ENCODE measurements at regions not wholly inside any gene's neighbourhood (a gene's known extent, or its start where the extent isn't known, plus 50 kb on each side); places are given as distances from the start of the nearest gene placed in this dataset.
A peak's percentile ranks its signal among the peaks of the same experiment; 100 is the strongest.

DNA sequence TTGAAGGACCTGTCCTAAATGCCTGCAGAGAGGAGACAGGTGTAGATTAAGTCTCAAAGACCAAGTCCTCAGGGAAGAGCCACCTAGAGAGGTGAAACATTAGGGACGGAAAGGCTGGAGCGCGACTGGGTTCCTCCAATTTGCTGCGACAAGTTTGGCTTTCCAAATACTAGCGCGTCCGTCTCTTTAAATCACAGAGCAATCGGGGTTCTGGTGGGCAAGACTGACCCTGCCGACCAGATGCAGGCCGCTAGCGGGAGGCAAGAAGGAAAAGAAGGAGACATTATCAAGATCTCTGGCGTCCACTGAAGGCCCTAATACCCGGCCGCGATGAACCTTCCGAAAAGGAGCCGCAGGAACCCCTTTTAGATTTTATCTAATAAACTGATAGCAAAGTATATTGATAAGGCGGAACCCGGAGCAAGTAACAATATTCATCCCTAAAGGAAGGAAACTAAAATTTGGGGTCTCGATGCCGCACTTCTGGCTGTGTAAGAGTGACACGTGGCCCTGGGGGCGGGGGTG is 128.2 kb upstream of the C11orf58 start:
- Mint-ChIP-seq H3K27ac (no peak overlapping the region), H3K27me3 (peaks cover 40 to 52% of the 10 kb centered on the region in 2 donors), H3K9me3 (peaks cover 0 to 13% (median 6%) of the 10 kb centered on the region in 8 donors), H3K4me3 (peak overlapping the region in 1 of 8 donors; percentile 11), H3K36me3 (peaks cover 3 to 4% of the 10 kb centered on the region in 2 donors), H3K4me1 (peaks cover 19 to 48% (median 38%) of the 10 kb centered on the region in 4 donors)
- H3K36me3 ChIP-seq (ENCODE audit: insufficient read depth, low read length): no peaks in the 10 kb centered on the region
- no peak for DNase-seq
- peaks cover 80% of the 10 kb centered on the region for H3K27me3 ChIP-seq (ENCODE audit: insufficient read depth, low read length)
- H3K4me1 ChIP-seq (ENCODE audit: insufficient read depth, low read length): peaks cover 44% of the 10 kb centered on the region
- H3K4me3 ChIP-seq (ENCODE audit: low read length in 2 of 2): no peak overlapping the region
- no peak overlapping the region for H3K27ac ChIP-seq (ENCODE audit: low read depth, low read length)
- no peaks in the 10 kb centered on the region for H3K9me3 ChIP-seq (ENCODE audit: control insufficient read depth in 1 of 2, low read length in 2 of 2)
- ChIA-PET CTCF (ENCODE audit: partially characterized antibody) (interaction anchor here (1.0 kb wide), 1 partner anchor 960 kb away, joined by 3 read pairs; no protein-coding TSS in a partner anchor), POLR2A (ENCODE audit: partially characterized antibody) (no interaction called here)
- intact Hi-C loops (cut with micrococcal nuclease): no loop called here

GRCh38 chr11:16609769-16610168 is 128.7 kb upstream of the C11orf58 start:
- Histone ChIP-seq H3K27ac (ENCODE audit: low read depth, low read length) (no peak overlapping the region), H3K4me1 (ENCODE audit: insufficient read depth, low read length) (peaks cover 49% of the 10 kb centered on the region), H3K27me3 (ENCODE audit: insufficient read depth, low read length) (peaks cover 83% of the 10 kb centered on the region), H3K9me3 (ENCODE audit: control insufficient read depth in 1 of 2, low read length in 2 of 2) (no peaks in the 10 kb centered on the region), H3K36me3 (ENCODE audit: insufficient read depth, low read length) (no peaks in the 10 kb centered on the region), H3K4me3 (ENCODE audit: low read length in 2 of 2) (no peak overlapping the region)
- DNase-seq: no peak
- Mint-ChIP-seq H3K9me3 (peaks cover 0 to 13% (median 6%) of the 10 kb centered on the region in 8 donors), H3K27ac (no peak overlapping the region), H3K27me3 (peaks cover 37 to 51% of the 10 kb centered on the region in 2 donors), H3K4me3 (peak overlapping the region in 1 of 8 donors; percentile 11), H3K36me3 (peaks cover 3 to 4% of the 10 kb centered on the region in 2 donors), H3K4me1 (peaks cover 20 to 50% (median 40%) of the 10 kb centered on the region in 4 donors)
- intact Hi-C loops (cut with micrococcal nuclease): loop anchor here (10.0 kb wide), 1 partner anchor 1505 kb away; no protein-coding TSS in a partner anchor
- CTCF ChIA-PET (ENCODE audit: partially characterized antibody): interaction anchor here (1.0 kb wide), 1 partner anchor 960 kb away, joined by 3 read pairs; no protein-coding TSS in a partner anchor
- POLR2A ChIA-PET (ENCODE audit: partially characterized antibody): no interaction called here

DNA sequence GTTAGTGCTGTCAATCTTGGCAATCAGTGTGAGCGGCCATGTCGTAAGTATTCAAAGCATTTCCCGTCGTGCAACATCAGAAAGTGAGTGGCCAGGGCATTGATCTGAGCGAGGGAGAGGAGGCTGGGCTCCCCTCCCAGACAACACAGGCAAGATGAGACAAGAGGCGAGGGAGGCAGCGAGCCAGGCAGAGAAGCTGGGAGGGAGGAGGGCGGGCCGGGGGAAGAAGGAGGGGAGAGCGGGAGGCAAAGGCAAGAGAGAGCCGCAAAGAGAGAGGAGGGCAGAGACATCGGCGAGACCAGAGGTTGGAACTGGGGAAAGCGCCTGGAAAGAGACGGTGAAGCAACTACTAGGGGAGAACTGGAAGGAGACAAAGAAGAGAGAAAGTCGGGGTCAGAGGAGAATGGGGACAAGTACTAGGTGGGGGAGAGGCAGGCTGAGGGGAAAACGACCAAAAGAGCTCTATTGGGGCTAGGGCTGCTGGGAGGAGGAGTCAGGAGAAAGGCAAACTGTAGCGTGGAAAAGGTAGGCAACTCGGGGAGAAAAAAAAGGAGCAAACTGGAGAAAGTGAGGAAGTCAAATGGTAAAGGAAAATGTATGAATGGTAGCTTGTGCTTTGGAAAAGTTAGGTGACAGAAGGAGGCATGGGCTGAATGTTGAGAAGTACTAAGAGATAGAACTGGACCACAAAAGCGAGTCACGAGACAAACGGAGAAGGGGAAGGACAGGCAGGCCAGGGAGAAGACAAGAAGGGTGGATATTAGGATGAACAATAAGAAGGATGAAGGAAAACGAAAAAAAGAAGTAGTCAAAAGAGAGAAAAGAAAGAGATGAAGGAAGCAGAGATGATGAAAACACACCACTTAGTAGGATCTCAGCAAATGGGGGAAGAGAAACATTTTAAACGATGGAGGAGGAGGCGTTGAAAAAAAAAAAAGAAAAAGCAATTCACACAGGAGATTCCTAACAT is 130.5 kb upstream of the C11orf58 start:
- H3K4me1 Mint-ChIP-seq: peaks cover 21 to 51% (median 39%) of the 10 kb centered on the region in 4 donors
- no peak for DNase-seq
- POLR2A ChIA-PET (ENCODE audit: partially characterized antibody): no interaction called here
- peaks cover 3 to 4% of the 10 kb centered on the region in 2 donors for H3K36me3 Mint-ChIP-seq
- Histone ChIP-seq H3K27ac (ENCODE audit: low read depth, low read length) (no peak overlapping the region), H3K4me1 (ENCODE audit: insufficient read depth, low read length) (peaks cover 47% of the 10 kb centered on the region), H3K27me3 (ENCODE audit: insufficient read depth, low read length) (peaks cover 89% of the 10 kb centered on the region), H3K4me3 (ENCODE audit: low read length in 2 of 2) (peak overlapping the region in 1 of 2 donors; percentile 28), H3K36me3 (ENCODE audit: insufficient read depth, low read length) (no peaks in the 10 kb centered on the region), H3K9me3 (ENCODE audit: control insufficient read depth in 1 of 2, low read length in 2 of 2) (no peaks in the 10 kb centered on the region)
- CTCF ChIA-PET (ENCODE audit: partially characterized antibody): interaction anchor here (1.3 to 1.4 kb wide), 3 partner anchors 7 to 24 kb away, joined by 3 read pairs; no protein-coding TSS in a partner anchor
- H3K4me3 Mint-ChIP-seq: no peak overlapping the region
- no peak overlapping the region for H3K27ac Mint-ChIP-seq
- H3K27me3 Mint-ChIP-seq: peaks cover 35 to 58% of the 10 kb centered on the region in 2 donors
- intact Hi-C loops (cut with micrococcal nuclease): loop anchor here (2.0 to 10.0 kb wide), 2 partner anchors 131 to 1503 kb away; partner anchors contain the start of gene C11orf58
- H3K9me3 Mint-ChIP-seq: peaks cover 0 to 13% (median 6%) of the 10 kb centered on the region in 8 donors

DNA sequence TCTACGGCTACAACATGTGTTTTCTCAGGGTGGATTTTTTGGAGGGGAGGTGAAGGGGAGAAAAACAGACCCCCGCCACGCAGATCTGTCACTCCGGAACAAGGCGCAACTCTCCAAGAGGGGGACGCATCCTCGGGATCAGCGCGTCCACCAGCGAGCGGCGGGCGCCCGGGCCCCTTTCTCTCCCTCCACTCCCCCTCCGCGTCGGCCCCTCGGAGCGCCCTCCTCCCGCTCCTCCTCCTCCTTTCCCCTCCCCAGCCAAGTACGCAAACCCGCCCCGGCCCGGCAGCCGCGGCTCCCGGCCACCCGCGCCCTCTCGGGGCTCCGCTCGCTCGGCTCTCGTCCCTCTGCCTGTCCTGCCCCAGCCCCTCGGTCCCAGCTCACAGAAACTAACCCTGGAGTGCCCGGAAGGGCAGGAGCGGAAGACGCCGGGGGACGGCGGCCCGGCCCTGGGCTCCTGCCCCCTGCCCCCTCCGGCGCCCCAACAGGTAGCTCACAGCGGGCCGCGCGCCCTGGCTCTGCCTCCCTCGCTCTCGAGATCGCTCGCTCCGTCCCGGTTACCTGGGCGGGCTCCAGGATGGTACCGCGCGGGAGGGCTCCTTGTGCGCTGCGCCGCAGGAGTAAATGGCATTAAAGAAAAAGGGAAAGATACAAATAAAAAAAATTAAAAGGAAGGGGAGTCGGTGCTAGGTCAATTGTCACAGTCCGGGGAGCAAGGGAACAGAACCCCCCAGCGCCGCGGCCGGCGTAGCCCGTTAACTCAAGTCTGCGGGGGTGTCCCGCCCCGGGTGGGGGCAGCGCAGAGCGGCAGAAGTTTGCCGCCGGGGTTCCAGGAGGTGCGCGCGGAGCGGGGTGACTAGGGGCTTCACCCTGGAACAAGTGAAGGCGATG is 131.4 kb upstream of the C11orf58 start:
- Histone ChIP-seq H3K9me3 (ENCODE audit: control insufficient read depth in 1 of 2, low read length in 2 of 2) (no peaks in the 10 kb centered on the region), H3K4me1 (ENCODE audit: insufficient read depth, low read length) (peaks cover 41% of the 10 kb centered on the region), H3K4me3 (ENCODE audit: low read length in 2 of 2) (peak overlapping the region in 1 of 2 donors; percentile 30), H3K27me3 (ENCODE audit: insufficient read depth, low read length) (peaks cover 83% of the 10 kb centered on the region), H3K36me3 (ENCODE audit: insufficient read depth, low read length) (no peaks in the 10 kb centered on the region), H3K27ac (ENCODE audit: low read depth, low read length) (no peak overlapping the region)
- peak overlapping the region in 4 of 7 donors; percentile 43 to 86 (median 54) for H3K27ac Mint-ChIP-seq
- peaks cover 3 to 4% of the 10 kb centered on the region in 2 donors for H3K36me3 Mint-ChIP-seq
- peaks cover 0 to 13% (median 7%) of the 10 kb centered on the region in 8 donors for H3K9me3 Mint-ChIP-seq
- H3K4me1 Mint-ChIP-seq: peaks cover 16 to 42% (median 32%) of the 10 kb centered on the region in 4 donors
- H3K4me3 Mint-ChIP-seq: peak overlapping the region; percentile 76 to 89 (median 86)
- intact Hi-C loops (cut with micrococcal nuclease): loop anchor here (1.0 to 10.0 kb wide), 3 partner anchors 8 to 1502 kb away; partner anchors contain the start of gene C11orf58
- peaks cover 34 to 59% of the 10 kb centered on the region in 2 donors for H3K27me3 Mint-ChIP-seq
- DNase-seq: no peak
- CTCF ChIA-PET (ENCODE audit: partially characterized antibody): interaction anchor here (0.8 to 1.4 kb wide), 4 partner anchors 8 to 206 kb away, joined by 3 to 4 read pairs (median 3); no protein-coding TSS in a partner anchor
- POLR2A ChIA-PET (ENCODE audit: partially characterized antibody): no interaction called here

DNA sequence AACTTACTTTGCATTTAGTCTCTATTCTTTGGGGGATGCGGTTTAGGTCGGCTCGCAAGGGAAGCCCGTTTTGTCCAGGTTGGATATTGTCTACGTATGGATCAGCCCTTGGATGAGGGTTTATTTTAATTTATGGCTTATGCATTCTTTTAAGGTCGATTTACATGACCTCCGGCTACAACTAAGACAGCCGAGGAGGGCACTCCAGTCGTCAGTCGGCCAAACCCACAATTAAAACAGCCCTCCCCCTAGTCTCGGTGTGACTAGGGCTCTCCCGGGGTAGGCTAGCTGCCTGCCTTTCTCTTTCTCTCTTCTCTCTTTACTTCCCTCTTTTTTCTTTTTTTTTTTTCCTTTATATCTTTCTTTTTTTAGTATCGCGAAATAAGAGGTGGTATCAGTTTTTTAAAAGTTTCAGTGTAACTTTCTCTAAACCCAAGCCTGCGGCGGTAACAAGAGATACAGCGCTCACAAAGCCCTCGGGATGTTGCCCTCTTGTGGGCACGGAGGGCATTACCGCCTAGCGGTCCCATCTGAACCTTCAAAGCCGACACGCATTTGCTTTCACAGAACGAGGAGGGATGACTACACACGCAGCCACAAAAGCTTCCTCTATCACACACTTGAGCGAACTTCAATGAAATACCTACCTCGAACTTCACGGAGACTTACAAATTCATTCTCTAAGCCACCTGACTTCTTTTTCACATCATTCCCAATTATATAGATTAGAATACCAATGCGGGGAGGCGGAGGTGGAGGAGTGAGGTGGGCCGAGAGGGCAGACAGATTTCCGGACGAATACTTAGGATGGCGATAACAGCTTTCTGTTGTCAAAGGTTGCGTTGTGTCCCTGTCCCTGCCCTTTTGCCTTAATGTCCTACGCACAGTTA is 132.3 kb upstream of the C11orf58 start:
- peaks cover 0 to 9% (median 5%) of the 10 kb centered on the region in 8 donors for H3K9me3 Mint-ChIP-seq
- H3K27ac ChIP-seq (ENCODE audit: low read depth, low read length): no peak overlapping the region
- peak overlapping the region; percentile 5 to 86 (median 52) for H3K27ac Mint-ChIP-seq
- intact Hi-C loops (cut with micrococcal nuclease): loop anchor here (1.0 to 10.0 kb wide), 3 partner anchors 9 to 1501 kb away; partner anchors contain the start of gene C11orf58
- H3K4me3 Mint-ChIP-seq: peak overlapping the region; percentile 76 to 89 (median 86)
- H3K36me3 Mint-ChIP-seq: peaks cover 3 to 4% of the 10 kb centered on the region in 2 donors
- no peaks in the 10 kb centered on the region for H3K9me3 ChIP-seq (ENCODE audit: control insufficient read depth in 1 of 2, low read length in 2 of 2)
- DNase-seq: peak; percentile 74 to 83 (median 78)
- H3K4me1 Mint-ChIP-seq: peaks cover 16 to 34% (median 25%) of the 10 kb centered on the region in 4 donors
- CTCF ChIA-PET (ENCODE audit: partially characterized antibody): interaction anchor here (0.8 to 1.8 kb wide), 6 partner anchors 8 to 207 kb away, joined by 3 to 8 read pairs (median 3); no protein-coding TSS in a partner anchor
- peak overlapping the region; percentile 37 to 52 for H3K4me3 ChIP-seq (ENCODE audit: low read length in 2 of 2)
- peaks cover 41% of the 10 kb centered on the region for H3K4me1 ChIP-seq (ENCODE audit: insufficient read depth, low read length)
- peaks cover 27 to 52% of the 10 kb centered on the region in 2 donors for H3K27me3 Mint-ChIP-seq
- peaks cover 74% of the 10 kb centered on the region for H3K27me3 ChIP-seq (ENCODE audit: insufficient read depth, low read length)
- POLR2A ChIA-PET (ENCODE audit: partially characterized antibody): interaction anchor here (1.2 kb wide), 1 partner anchor 132 kb away, joined by 3 read pairs; the partner anchor contains the start of gene C11orf58
- H3K36me3 ChIP-seq (ENCODE audit: insufficient read depth, low read length): no peaks in the 10 kb centered on the region
